A549 (cell line): ENCODE measurements at regions not wholly inside any gene's neighbourhood (a gene's known extent, or its start where the extent isn't known, plus 50 kb on each side); places are given as distances from the start of the nearest gene placed in this dataset.

ENCODE experiments used
- CBX2 ChIP-seq: fragments of 200-600 bp; sonication (generic); IDR thresholded peaks from 2 replicates; pipeline ENCODE4 v1.6.1; 2016; ENCODE audit warnings: low read depth, mild to moderate bottlenecking, borderline replicate concordance
- CHD4 ChIP-seq: fragments of 200-600 bp; sonication (generic); IDR thresholded peaks from 2 replicates; pipeline ENCODE4 v1.6.1; 2016; ENCODE audit warnings: antibody characterized with exemption, mild to moderate bottlenecking, borderline replicate concordance
- CTCF ChIP-seq: fragments of >200 bp; sonication (Bioruptor Twin); formaldehyde crosslinking; IDR thresholded peaks from 3 replicates; pipeline ENCODE4 v1.5.1; 2016
- HMGXB4 ChIP-seq: fragments of 250-450 bp; sonication (Bioruptor Pico); IDR thresholded peaks from 2 replicates; pipeline ENCODE4 v1.5.0; 2021; ENCODE audit warnings: mild to moderate bottlenecking, moderate library complexity, borderline replicate concordance
- PBX3 ChIP-seq: IDR thresholded peaks from 2 replicates; pipeline ENCODE4 v1.6.1; 2012
- RAD21 ChIP-seq, 2 experiments: fragments of >200 bp in 1 of 2; sonication (Bioruptor Twin) in 1 of 2; formaldehyde crosslinking in 1 of 2; IDR thresholded peaks in 1 of 2; conservative IDR thresholded peaks in 1 of 2; 2 replicates in 1 of 2; 3 replicates in 1 of 2; pipeline ENCODE4 v1.6.1; 2012 to 2018; ENCODE audit warnings: inconsistent platforms in 1 of 2
- RARB ChIP-seq: fragments of 250-450 bp; sonication (Bioruptor Pico); IDR thresholded peaks from 2 replicates; pipeline ENCODE4 v1.8.0; 2021; ENCODE audit warnings: mild to moderate bottlenecking, moderate library complexity
- REST ChIP-seq: fragments of 200-600 bp; sonication (generic); IDR thresholded peaks from 2 replicates; pipeline ENCODE4 v1.6.1; 2016; ENCODE audit warnings: antibody characterized with exemption, mild to moderate bottlenecking, moderate library complexity
- RNF2 ChIP-seq: fragments of 200-600 bp; sonication (generic); IDR thresholded peaks from 2 replicates; pipeline ENCODE4 v1.6.1; 2016; ENCODE audit warnings: low read depth, mild to moderate bottlenecking, antibody characterized with exemption, moderate library complexity, borderline replicate concordance

- TF ChIP-seq CHD4 (no peak), CBX2 (no peak), HMGXB4 (no peak), RAD21 (conservative IDR thresholded peaks at IDR 0.05 in 1 of 2, IDR thresholded peaks at IDR 0.05 in 1 of 2) (no peak), PBX3 (no peak), CTCF (no peak), RNF2 (no peak), RARB (CRISPR knock-in tag) (no peak), REST (no peak)
Measured at GRCh38 chr9:129365196-129365595, 187.1 kb upstream of the IER5L start.
